Progenitor cell of endocrine pancreas (in vitro differentiated cells): ENCODE measurements at regions not wholly inside any gene's neighbourhood (a gene's known extent, or its start where the extent isn't known, plus 50 kb on each side); places are given as distances from the start of the nearest gene placed in this dataset.

Experiments used
- DNase-seq: peaks from one replicate; pipeline ENCODE4 v3.0.0; 2021; ENCODE audit warnings: low spot score; ENCODE audit not compliant: unreplicated experiment
- H3K27ac Mint-ChIP-seq: 2 replicates; pipeline ENCODE4 v1.8.0; 2021; ENCODE audit warnings: mild to moderate bottlenecking, moderate library complexity, mixed read lengths
- H3K27me3 Mint-ChIP-seq: 2 replicates; pipeline ENCODE4 v1.8.0; 2021; ENCODE audit warnings: mixed read lengths
- H3K36me3 Mint-ChIP-seq: 2 replicates; pipeline ENCODE4 v1.8.0; 2022; ENCODE audit warnings: mixed read lengths; ENCODE audit not compliant: insufficient read depth
- H3K4me1 Mint-ChIP-seq: 2 replicates; pipeline ENCODE4 v1.8.0; 2021; ENCODE audit warnings: low read depth, mixed read lengths
- H3K4me3 Mint-ChIP-seq: 2 replicates; pipeline ENCODE4 v1.8.0; 2021; ENCODE audit warnings: low read depth, mild to moderate bottlenecking, moderate library complexity, mixed read lengths
- H3K9me3 Mint-ChIP-seq: 2 replicates; pipeline ENCODE4 v1.8.0; 2021; ENCODE audit warnings: low read depth, mixed read lengths
- TF ChIP-seq, protein P1 (sequence below): fragments of 200-600 bp; sonication (generic); IDR thresholded peaks from one replicate; pipeline ENCODE4 v1.5.0; 2021; ENCODE audit warnings: antibody characterized with exemption, mild to moderate bottlenecking; ENCODE audit not compliant: unreplicated experiment

DNA sequence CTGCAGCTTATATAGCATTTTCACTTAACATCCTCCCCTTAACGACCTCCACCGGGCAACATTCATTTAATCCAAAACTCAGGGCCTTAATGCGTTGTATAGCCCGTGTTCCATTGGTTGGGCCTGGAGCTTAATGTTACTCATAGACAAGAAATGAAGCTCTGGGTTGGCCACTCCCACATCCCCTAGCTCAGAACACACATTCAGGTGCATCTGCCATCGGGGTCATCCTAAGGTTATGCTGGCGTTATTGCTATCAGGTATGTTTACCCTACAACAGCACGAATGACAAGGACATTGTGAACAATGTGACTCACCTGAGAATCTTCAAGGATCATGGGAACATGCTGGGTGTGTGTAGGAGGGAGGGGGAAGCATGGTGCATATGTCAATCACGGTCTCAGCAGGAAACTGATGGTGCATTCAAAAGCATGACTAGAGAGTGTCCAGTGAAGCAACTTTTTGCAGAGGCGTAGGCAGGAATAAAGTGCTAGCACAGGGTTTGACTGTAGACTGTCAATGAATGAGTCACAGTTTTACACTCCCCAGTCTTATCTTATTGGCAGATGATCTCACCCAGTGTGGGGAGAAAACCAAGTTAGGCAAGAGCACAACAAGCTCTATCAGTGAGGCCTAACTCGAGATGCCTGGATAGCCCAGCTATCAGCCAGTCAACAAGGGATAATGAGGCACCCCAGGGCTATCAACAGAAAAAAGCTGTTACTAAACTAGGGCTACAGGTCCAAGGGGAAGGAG, 402.1 kb upstream of the MCTP2 start:
- TF ChIP-seq, protein P1, sequence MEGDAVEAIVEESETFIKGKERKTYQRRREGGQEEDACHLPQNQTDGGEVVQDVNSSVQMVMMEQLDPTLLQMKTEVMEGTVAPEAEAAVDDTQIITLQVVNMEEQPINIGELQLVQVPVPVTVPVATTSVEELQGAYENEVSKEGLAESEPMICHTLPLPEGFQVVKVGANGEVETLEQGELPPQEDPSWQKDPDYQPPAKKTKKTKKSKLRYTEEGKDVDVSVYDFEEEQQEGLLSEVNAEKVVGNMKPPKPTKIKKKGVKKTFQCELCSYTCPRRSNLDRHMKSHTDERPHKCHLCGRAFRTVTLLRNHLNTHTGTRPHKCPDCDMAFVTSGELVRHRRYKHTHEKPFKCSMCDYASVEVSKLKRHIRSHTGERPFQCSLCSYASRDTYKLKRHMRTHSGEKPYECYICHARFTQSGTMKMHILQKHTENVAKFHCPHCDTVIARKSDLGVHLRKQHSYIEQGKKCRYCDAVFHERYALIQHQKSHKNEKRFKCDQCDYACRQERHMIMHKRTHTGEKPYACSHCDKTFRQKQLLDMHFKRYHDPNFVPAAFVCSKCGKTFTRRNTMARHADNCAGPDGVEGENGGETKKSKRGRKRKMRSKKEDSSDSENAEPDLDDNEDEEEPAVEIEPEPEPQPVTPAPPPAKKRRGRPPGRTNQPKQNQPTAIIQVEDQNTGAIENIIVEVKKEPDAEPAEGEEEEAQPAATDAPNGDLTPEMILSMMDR, result no peak
- Mint-ChIP-seq H3K27me3 (peaks cover 12% of the 10 kb centered on the region), H3K27ac (no peak overlapping the region), H3K9me3 (no peaks in the 10 kb centered on the region), H3K36me3 (no peaks in the 10 kb centered on the region), H3K4me3 (no peak overlapping the region), H3K4me1 (peaks cover 2% of the 10 kb centered on the region)
- DNase-seq, result no peak

DNA sequence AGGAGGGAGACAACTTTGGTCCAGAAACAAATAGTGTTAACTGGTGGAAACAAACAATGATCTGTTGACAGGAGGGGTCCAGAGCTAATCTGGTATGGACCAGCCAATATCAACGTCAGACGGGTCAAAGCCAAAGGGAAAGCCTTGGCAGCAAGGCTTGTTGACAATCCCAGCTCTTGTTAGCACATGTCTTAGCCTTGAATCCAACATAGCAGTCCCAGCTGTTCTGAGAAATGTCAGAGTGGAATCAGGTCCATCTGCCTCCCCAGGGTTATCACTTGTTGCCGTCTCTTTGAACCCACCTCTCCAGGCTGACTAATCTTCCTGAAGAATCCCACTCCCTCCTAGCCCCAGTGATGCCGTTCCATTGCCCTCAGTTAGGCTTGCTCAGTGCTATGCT, 404.6 kb upstream of the MCTP2 start:
- no peaks in the 10 kb centered on the region for H3K9me3 Mint-ChIP-seq
- no peak for DNase-seq
- H3K36me3 Mint-ChIP-seq, result no peaks in the 10 kb centered on the region
- peaks cover 22% of the 10 kb centered on the region for H3K27me3 Mint-ChIP-seq
- TF ChIP-seq, protein P1, result no peak
- H3K27ac Mint-ChIP-seq, result no peak overlapping the region
- peaks cover 2% of the 10 kb centered on the region for H3K4me1 Mint-ChIP-seq
- H3K4me3 Mint-ChIP-seq, result no peak overlapping the region

DNA sequence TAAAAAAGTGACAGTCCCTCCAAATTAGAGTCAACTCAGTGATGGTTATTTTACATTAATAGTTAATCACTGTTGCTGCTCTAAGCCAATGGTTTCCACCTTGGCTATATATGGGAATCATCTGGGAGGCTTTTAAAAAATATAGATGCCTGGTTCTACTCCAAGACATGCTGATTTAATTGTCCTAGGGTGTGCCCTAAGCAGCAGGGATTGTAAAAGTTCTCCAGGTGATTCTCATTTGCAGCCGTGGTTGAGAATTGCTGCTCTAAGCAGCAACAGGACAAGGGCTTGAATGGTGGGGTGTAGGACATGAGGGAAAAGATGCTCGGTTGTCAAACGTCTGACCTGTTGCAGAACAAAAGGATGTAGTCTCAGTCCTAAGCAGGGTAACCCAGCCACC, 405.1 kb upstream of the MCTP2 start:
- Mint-ChIP-seq H3K4me1 (peaks cover 2% of the 10 kb centered on the region), H3K27ac (no peak overlapping the region), H3K9me3 (no peaks in the 10 kb centered on the region), H3K36me3 (no peaks in the 10 kb centered on the region), H3K27me3 (peaks cover 22% of the 10 kb centered on the region), H3K4me3 (no peak overlapping the region)
- no peak for DNase-seq
- TF ChIP-seq, protein P1, result no peak

DNA sequence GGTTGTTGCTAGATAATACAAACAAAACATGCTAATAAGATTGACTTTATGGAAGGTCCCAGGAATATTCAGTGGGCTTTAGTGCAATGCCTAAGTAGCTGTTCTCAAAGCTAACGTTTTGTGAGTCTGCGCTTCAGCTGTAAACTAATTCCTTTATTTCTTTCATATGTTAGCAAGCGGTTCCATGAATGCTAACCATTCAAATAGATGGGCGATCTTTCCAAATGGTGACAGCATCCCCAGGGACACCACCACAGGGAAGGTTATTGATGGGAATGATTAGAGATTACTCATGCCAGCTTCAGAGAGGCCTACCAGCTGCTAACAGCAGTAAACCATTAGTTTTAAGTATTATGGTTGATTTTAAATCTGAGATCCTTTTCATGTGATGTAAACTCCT, 405.7 kb upstream of the MCTP2 start:
- Mint-ChIP-seq H3K27me3 (peaks cover 17% of the 10 kb centered on the region), H3K4me1 (peaks cover 2% of the 10 kb centered on the region)

GRCh38 chr15:93823971-93824913, 407.1 kb upstream of the MCTP2 start:
- TF ChIP-seq, protein P1, result no peak
- H3K4me3 Mint-ChIP-seq, result no peak overlapping the region
- no peaks in the 10 kb centered on the region for H3K9me3 Mint-ChIP-seq
- DNase-seq, result no peak
- no peaks in the 10 kb centered on the region for H3K36me3 Mint-ChIP-seq
- H3K27ac Mint-ChIP-seq, result no peak overlapping the region
- H3K27me3 Mint-ChIP-seq, result peaks cover 18% of the 10 kb centered on the region
- peaks cover under 1% of the 10 kb centered on the region for H3K4me1 Mint-ChIP-seq

More for the DNA sequence above, 405.7 kb upstream of the MCTP2 start:
- no peak overlapping the region for H3K27ac Mint-ChIP-seq
- TF ChIP-seq, protein P1, result no peak
- no peak overlapping the region for H3K4me3 Mint-ChIP-seq
- no peaks in the 10 kb centered on the region for H3K36me3 Mint-ChIP-seq
- H3K9me3 Mint-ChIP-seq, result no peaks in the 10 kb centered on the region
- no peak for DNase-seq
